Activated naive CD8-positive, alpha-beta T cell treated with anti-CD3 and anti-CD28 coated beads, Interleukin-2, amount 10 ng/mL, durations not matched to agents 7 days and 5 days (primary cell): ENCODE measurements at regions not wholly inside any gene's neighbourhood (a gene's known extent, or its start where the extent isn't known, plus 50 kb on each side); places are given as distances from the start of the nearest gene placed in this dataset.
A peak's percentile ranks its signal among the peaks of the same experiment; 100 is the strongest.
"Not testable (repeated sequence)": the region's sequence is repeated elsewhere in the genome, so short reads cannot be mapped to it uniquely, and the experiment has no call there.

Experiments
- ATAC-seq: fragments of 150-1000 bp; cut with Tn5 transposase; one replicate; pipeline ENCODE4 v1.10.0; 2021; ENCODE audit warnings: low read depth, moderate library complexity
- POLR2A ChIA-PET: fragments of 350-600 bp; sonication (Branson Sonifier 250); formaldehyde crosslinking; loops from one replicate; lab custom pipeline; 2021; ENCODE audit warnings: antibody characterized with exemption; lab: Charles Lee
- DNase-seq: peaks from one replicate; pipeline ENCODE4 v3.0.0; 2021
- H3K27ac Mint-ChIP-seq: one replicate; pipeline ENCODE4 v1.8.0; 2022; ENCODE audit warnings: mild to moderate bottlenecking, mixed read lengths
- H3K27me3 Mint-ChIP-seq: one replicate; pipeline ENCODE4 v1.8.0; 2022; ENCODE audit warnings: mild to moderate bottlenecking, moderate library complexity, mixed read lengths
- H3K36me3 Mint-ChIP-seq: one replicate; pipeline ENCODE4 v1.8.0; 2021; ENCODE audit warnings: mild to moderate bottlenecking, mixed read lengths
- H3K4me1 Mint-ChIP-seq: one replicate; pipeline ENCODE4 v1.8.0; 2021; ENCODE audit warnings: mixed read lengths
- H3K4me3 Mint-ChIP-seq: one replicate; pipeline ENCODE4 v1.8.0; 2022; ENCODE audit warnings: mild to moderate bottlenecking, moderate library complexity, mixed read lengths
- H3K9me3 Mint-ChIP-seq: one replicate; pipeline ENCODE4 v1.8.0; 2021; ENCODE audit warnings: mixed read lengths

DNA sequence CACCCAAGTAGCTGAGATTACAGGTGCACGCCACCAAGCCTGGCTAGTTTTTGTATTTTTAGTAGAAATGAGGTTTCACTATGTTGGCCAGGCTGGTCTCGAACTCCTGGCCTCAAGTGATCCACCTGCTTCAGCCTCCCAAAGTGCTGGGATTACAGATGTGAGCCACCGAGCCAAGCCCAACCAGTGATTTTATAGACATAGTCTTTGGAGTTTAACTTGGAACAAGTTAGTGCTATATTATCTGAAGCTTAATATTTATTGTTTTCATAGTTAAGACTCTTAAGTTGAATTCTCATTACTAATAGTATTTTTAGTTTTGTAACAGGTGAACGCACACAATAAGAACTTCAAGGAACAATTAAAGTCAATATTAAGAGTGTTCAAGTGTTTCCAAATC, 122.1 kb downstream of the SPAG6 start:
- H3K27ac Mint-ChIP-seq, H3K4me1 Mint-ChIP-seq, H3K4me3 Mint-ChIP-seq, H3K36me3 Mint-ChIP-seq, H3K9me3 Mint-ChIP-seq, DNase-seq, ATAC-seq, POLR2A ChIA-PET: not testable (repeated sequence)
- H3K27me3 Mint-ChIP-seq = peaks cover 30% of the 10 kb centered on the region

DNA sequence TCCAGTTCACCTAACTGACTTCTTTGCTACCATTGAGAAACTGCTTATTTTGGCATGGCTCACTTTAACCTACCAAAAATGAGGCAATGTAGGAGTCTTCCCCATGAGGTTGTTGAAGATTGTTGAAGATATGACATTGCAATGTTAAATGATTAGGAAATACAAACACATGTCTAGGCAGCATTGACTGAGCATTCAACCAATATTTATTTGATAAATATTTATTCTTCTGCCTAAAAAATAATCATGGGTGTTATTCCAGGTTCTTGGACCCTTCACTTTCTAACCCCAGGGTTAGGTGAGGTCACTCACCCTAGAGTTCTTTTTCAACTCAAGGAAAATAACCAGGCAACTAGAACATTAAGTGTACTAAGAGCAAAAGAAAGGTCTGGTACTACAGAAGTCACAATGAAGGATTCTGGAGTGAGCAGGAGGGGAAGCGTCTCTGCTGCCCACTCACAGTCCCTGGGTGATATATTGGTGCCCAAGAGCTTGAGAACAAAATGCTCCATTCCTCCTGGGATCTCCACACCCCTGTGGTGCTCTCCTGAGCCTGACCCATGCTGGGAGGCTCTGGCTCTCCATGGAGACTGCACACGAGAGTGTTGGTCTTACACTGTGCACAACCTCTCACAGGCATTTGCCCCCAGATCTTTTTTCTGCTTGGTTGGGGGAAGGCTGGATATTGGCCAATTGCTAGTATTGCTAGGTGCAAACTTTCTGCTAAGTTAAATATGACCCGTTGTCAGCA, 123.4 kb downstream of the SPAG6 start:
- Mint-ChIP-seq H3K9me3 (no peaks in the 10 kb centered on the region), H3K27me3 (peaks cover 43% of the 10 kb centered on the region), H3K36me3 (no peaks in the 10 kb centered on the region), H3K4me1 (peaks cover 1% of the 10 kb centered on the region), H3K27ac (no peak overlapping the region), H3K4me3 (no peak overlapping the region)
- ATAC-seq (no peak), DNase-seq (no peak)
- POLR2A ChIA-PET = no interaction called here

DNA sequence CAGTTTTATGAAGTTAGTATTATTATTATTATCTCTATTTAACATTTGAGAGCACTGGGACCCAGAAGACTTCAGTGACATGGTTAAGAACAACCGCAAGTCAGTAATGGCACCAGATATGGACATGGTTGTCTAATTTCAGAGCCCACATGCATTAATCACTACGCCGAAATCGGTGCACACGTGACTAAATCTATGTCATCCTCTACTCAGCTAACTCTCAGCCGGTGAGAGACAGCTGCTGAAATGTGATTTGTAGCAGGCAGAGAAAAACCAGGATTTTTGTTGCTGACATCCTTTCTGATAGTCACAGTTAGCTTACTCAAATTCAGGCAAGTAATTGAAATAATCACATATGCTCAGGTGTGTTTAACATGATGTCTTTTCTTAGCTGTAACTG, 127.7 kb downstream of the SPAG6 start:
- DNase-seq = no peak
- Mint-ChIP-seq H3K4me1 (peaks cover 7% of the 10 kb centered on the region), H3K4me3 (no peak overlapping the region), H3K27me3 (peaks cover 73% of the 10 kb centered on the region), H3K36me3 (no peaks in the 10 kb centered on the region), H3K9me3 (no peaks in the 10 kb centered on the region), H3K27ac (no peak overlapping the region)
- POLR2A ChIA-PET = no interaction called here
- ATAC-seq = no peak

DNA sequence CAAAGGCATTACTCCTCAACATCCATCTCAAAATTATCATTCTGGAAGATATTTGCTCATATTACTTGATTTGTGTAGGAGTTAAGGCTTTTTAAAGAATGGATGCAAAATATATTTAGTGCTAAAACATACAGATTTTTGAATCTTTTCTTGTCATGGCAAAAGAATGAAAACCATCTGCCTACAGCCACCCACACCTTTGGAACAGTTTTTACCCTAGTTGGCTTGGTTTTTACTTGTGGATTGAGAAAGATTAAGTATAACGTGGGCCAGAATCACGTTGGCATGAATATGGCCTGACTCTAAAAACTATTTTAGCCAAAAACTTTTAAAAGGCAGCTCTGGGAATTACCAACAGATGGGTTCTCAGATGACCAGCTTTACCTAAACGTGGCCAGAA, 128.2 kb downstream of the SPAG6 start:
- DNase-seq = no peak
- H3K36me3 Mint-ChIP-seq = no peaks in the 10 kb centered on the region
- no peaks in the 10 kb centered on the region for H3K9me3 Mint-ChIP-seq
- ATAC-seq = no peak
- POLR2A ChIA-PET = no interaction called here
- no peak overlapping the region for H3K27ac Mint-ChIP-seq
- no peak overlapping the region for H3K4me3 Mint-ChIP-seq
- H3K27me3 Mint-ChIP-seq = peaks cover 77% of the 10 kb centered on the region
- peaks cover 7% of the 10 kb centered on the region for H3K4me1 Mint-ChIP-seq

- Mint-ChIP-seq H3K27me3 (peaks cover 72% of the 10 kb centered on the region), H3K4me1 (peaks cover 12% of the 10 kb centered on the region), H3K4me3 (peak overlapping the region; percentile 89), H3K36me3 (no peaks in the 10 kb centered on the region), H3K9me3 (no peaks in the 10 kb centered on the region), H3K27ac (no peak overlapping the region)
- ATAC-seq (peak; percentile 37), DNase-seq (peak; percentile 59)
- POLR2A ChIA-PET = interaction anchor here (1.1 kb wide), 1 partner anchor 39 kb away, joined by 4 read pairs; no protein-coding TSS in a partner anchor
These were observed 130.6 kb downstream of the SPAG6 start for GRCh38 chr10:22475651-22476600.

DNA sequence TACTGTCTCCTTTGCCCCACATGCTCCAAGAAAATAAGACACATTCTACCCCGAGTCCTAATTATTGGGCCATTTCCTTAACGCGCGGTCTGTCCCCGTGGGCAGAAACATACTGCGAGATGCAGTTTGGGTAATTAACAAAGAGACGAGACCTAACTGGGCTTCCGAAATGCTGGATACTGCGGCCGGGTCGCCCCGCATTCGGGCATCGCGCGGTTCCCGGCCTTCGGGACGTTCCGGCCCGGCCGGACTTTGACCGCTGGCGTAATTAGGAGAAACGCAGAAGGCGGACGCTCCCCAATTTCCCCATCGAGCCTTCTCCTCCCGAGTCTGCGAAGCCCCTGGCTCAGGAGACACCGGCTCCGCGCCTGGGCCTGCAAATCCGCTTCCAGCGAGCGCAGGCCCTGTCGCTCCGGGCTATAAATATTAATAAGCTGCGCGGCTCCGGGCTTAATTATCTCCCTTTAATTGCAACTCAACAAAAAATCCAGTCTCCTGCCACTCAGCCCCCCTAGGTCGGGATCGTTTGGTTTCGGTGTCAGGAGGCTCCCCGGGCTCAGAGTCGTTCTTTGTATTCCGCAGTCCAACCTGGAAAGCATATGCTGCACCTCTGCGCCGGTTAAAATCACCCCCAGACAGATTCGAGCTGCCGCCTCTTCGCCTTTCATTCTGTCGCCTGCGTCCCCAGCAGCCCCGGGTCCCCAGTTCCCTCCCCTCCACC, 131.5 kb downstream of the SPAG6 start:
- Mint-ChIP-seq H3K27me3 (peaks cover 66% of the 10 kb centered on the region), H3K27ac (no peak overlapping the region), H3K4me1 (peaks cover 12% of the 10 kb centered on the region), H3K9me3 (no peaks in the 10 kb centered on the region), H3K4me3 (peak overlapping the region; percentile 65), H3K36me3 (no peaks in the 10 kb centered on the region)
- POLR2A ChIA-PET = interaction anchor here (1.1 kb wide), 1 partner anchor 40 kb away, joined by 4 read pairs; no protein-coding TSS in a partner anchor
- DNase-seq = no peak
- no peak for ATAC-seq

- no peak overlapping the region for H3K27ac Mint-ChIP-seq
- H3K4me1 Mint-ChIP-seq = peaks cover 19% of the 10 kb centered on the region
- POLR2A ChIA-PET = interaction anchor here (2.1 kb wide), 1 partner anchor 40 kb away, joined by 8 read pairs; no protein-coding TSS in a partner anchor
- peak overlapping the region; percentile 65 for H3K4me3 Mint-ChIP-seq
- no peaks in the 10 kb centered on the region for H3K36me3 Mint-ChIP-seq
- ATAC-seq = no peak
- no peak for DNase-seq
- H3K9me3 Mint-ChIP-seq = no peaks in the 10 kb centered on the region
- H3K27me3 Mint-ChIP-seq = peaks cover 58% of the 10 kb centered on the region
These were observed 132.3 kb downstream of the SPAG6 start for GRCh38 chr10:22477334-22478287.

- Mint-ChIP-seq H3K36me3 (no peaks in the 10 kb centered on the region), H3K4me3 (no peak overlapping the region), H3K4me1 (peaks cover 20% of the 10 kb centered on the region), H3K27me3 (peaks cover 48% of the 10 kb centered on the region), H3K27ac (no peak overlapping the region), H3K9me3 (no peaks in the 10 kb centered on the region)
- ATAC-seq (no peak), DNase-seq (no peak)
- POLR2A ChIA-PET = interaction anchor here (2.1 kb wide), 1 partner anchor 41 kb away, joined by 8 read pairs; no protein-coding TSS in a partner anchor
These were observed 133.4 kb downstream of the SPAG6 start for GRCh38 chr10:22478555-22479334.

- H3K36me3 Mint-ChIP-seq = no peaks in the 10 kb centered on the region
- H3K4me1 Mint-ChIP-seq = peaks cover 23% of the 10 kb centered on the region
- no peak overlapping the region for H3K27ac Mint-ChIP-seq
- POLR2A ChIA-PET = interaction anchor here (2.1 kb wide), 1 partner anchor 42 kb away, joined by 8 read pairs; no protein-coding TSS in a partner anchor
- no peak overlapping the region for H3K4me3 Mint-ChIP-seq
- peaks cover 42% of the 10 kb centered on the region for H3K27me3 Mint-ChIP-seq
- no peak for DNase-seq
- no peaks in the 10 kb centered on the region for H3K9me3 Mint-ChIP-seq
- ATAC-seq = no peak
These were observed 134.1 kb downstream of the SPAG6 start for GRCh38 chr10:22479419-22479818.

DNA sequence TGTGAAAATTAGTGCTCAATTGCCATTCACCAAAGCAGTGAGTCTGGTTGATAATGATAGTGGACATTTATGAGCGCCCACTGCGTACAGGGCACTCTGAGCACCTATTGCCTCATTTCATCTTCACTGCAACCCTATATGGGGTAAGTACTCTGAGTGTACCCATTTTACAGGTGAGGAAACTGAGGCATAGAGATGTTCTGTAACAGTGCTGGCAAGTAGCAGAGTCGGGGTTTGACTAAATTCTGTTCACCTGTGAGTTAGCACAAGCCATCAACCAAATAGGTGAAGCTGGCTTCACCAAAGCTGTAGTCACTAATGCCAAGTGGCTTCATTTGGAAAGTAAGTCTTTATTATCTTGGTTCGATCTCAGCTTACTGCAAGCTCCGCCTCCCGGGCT, 135.8 kb downstream of the SPAG6 start:
- H3K4me3 Mint-ChIP-seq = no peak overlapping the region
- no peaks in the 10 kb centered on the region for H3K9me3 Mint-ChIP-seq
- H3K36me3 Mint-ChIP-seq = no peaks in the 10 kb centered on the region
- H3K27me3 Mint-ChIP-seq = peaks cover 32% of the 10 kb centered on the region
- no peak for ATAC-seq
- no peak overlapping the region for H3K27ac Mint-ChIP-seq
- no peak for DNase-seq
- POLR2A ChIA-PET = interaction anchor here (1.2 kb wide), 1 partner anchor 44 kb away, joined by 4 read pairs; no protein-coding TSS in a partner anchor
- H3K4me1 Mint-ChIP-seq = peaks cover 17% of the 10 kb centered on the region

DNA sequence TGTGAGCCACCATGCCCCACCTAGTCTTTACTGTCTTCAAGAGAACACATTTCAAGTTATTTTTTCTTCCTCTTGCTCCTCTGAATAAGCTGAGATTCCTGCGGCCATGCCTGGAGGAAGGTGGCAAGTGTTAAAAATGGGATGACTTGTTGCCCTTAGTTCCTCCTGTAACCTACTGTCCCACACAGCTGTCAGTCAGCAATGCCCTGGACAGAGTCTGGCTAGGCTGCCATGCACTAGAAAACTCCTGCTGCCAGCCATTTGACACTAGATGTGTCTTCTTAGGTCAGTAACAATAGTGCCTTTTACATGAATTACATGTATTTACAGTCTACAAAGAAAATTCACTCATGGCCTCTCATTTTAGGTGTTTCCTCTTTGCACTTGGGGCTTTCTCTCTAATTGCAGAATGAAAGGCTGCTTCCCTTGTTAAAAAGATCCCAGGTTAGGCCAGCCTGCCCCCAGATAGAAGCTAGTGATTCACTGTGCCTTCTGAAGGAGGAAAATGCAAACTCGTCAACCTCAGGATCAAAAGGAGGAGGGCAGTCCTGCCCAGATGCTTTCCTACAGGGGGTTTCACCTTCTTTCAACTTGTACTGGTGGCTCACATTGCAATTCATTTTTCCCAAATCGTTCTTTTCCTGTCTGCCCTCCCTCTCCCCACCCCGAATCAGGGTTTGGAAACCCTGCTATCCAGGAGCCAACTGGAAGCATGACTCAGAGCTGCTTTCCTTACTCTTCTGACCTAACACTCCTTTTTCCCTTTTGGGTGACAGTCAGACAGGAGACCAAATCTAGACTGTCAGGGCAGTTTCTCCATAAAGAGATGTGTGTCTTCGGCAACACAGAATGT, 136.6 kb downstream of the SPAG6 start:
- H3K9me3 Mint-ChIP-seq = no peaks in the 10 kb centered on the region
- peaks cover 27% of the 10 kb centered on the region for H3K27me3 Mint-ChIP-seq
- H3K4me3 Mint-ChIP-seq = peak overlapping the region; percentile 17
- peaks cover 18% of the 10 kb centered on the region for H3K4me1 Mint-ChIP-seq
- H3K36me3 Mint-ChIP-seq = no peaks in the 10 kb centered on the region
- DNase-seq (no peak), ATAC-seq (no peak)
- POLR2A ChIA-PET = interaction anchor here (0.6 to 1.2 kb wide), 3 partner anchors 27 to 142 kb away, joined by 3 to 4 read pairs (median 3); no protein-coding TSS in a partner anchor
- H3K27ac Mint-ChIP-seq = peak overlapping the region; percentile 8
